NB4 (cell line): ENCODE measurements at regions not wholly inside any gene's neighbourhood (a gene's known extent, or its start where the extent isn't known, plus 50 kb on each side); places are given as distances from the start of the nearest gene placed in this dataset.

Experiments used
- DNase-seq: peaks from one replicate; pipeline ENCODE4 v3.0.0; 2010; ENCODE audit warnings: low read depth
- H3K4me3 ChIP-seq: one replicate; pipeline ENCODE4 v1.5.1; 2011; ENCODE audit warnings: mild to moderate bottlenecking, low read depth, low read length, moderate library complexity
- CTCF ChIP-seq: IDR thresholded peaks from one replicate; pipeline ENCODE4 v1.5.1; 2012; ENCODE audit warnings: low read depth, low read length
- MAX ChIP-seq: IDR thresholded peaks from 2 replicates; pipeline ENCODE4 v1.6.1; 2011; ENCODE audit warnings: low read depth, low read length
- MYC ChIP-seq: IDR thresholded peaks from 2 replicates; pipeline ENCODE4 v1.6.1; 2011; ENCODE audit warnings: low read depth, low read length
- POLR2A ChIP-seq: IDR thresholded peaks from 2 replicates; pipeline ENCODE4 v1.6.1; 2011; ENCODE audit warnings: mild to moderate bottlenecking; ENCODE audit not compliant: insufficient read length; ENCODE audit errors: extremely low read depth

- no peak overlapping the region for H3K4me3 ChIP-seq
- DNase-seq = no peak
- TF ChIP-seq CTCF (no peak), POLR2A (no peak), MAX (no peak), MYC (no peak)
Measured at GRCh38 chr3:59277201-59277600, 227.4 kb upstream of the CFAP20DC start.

GRCh38 chr3:59273976-59274375 lies 224.2 kb upstream of the CFAP20DC start:
- H3K4me3 ChIP-seq = no peak overlapping the region

GRCh38 chr3:59271971-59272370 lies 222.1 kb upstream of the CFAP20DC start:
- DNase-seq = no peak
- no peak for TF ChIP-seq MAX
- no peak for TF ChIP-seq POLR2A
- no peak for TF ChIP-seq MYC
- TF ChIP-seq CTCF = no peak
- no peak overlapping the region for H3K4me3 ChIP-seq

More at GRCh38 chr3:59273976-59274375, 224.2 kb upstream of the CFAP20DC start:
- DNase-seq = no peak
- TF ChIP-seq CTCF (no peak), POLR2A (no peak), MYC (no peak), MAX (no peak)

- TF ChIP-seq POLR2A (no peak), MAX (no peak), MYC (no peak), CTCF (no peak)
- no peak overlapping the region for H3K4me3 ChIP-seq
Measured at GRCh38 chr3:59270921-59271320, 221.1 kb upstream of the CFAP20DC start.

GRCh38 chr3:59270209-59270608 lies 220.4 kb upstream of the CFAP20DC start:
- TF ChIP-seq CTCF (no peak), MYC (no peak), MAX (no peak), POLR2A (no peak)
- DNase-seq = no peak
- H3K4me3 ChIP-seq = no peak overlapping the region

More at GRCh38 chr3:59270921-59271320, 221.1 kb upstream of the CFAP20DC start:
- no peak for DNase-seq

GRCh38 chr3:59268170-59268569 lies 218.3 kb upstream of the CFAP20DC start:
- TF ChIP-seq MYC (no peak), MAX (no peak), CTCF (no peak), POLR2A (no peak)
- DNase-seq = no peak
- H3K4me3 ChIP-seq = no peak overlapping the region
